ENCODE measurements at regions not wholly inside any gene's neighbourhood (a gene's known extent, or its start where the extent isn't known, plus 50 kb on each side); places are given as distances from the start of the nearest gene placed in this dataset.

DNA sequence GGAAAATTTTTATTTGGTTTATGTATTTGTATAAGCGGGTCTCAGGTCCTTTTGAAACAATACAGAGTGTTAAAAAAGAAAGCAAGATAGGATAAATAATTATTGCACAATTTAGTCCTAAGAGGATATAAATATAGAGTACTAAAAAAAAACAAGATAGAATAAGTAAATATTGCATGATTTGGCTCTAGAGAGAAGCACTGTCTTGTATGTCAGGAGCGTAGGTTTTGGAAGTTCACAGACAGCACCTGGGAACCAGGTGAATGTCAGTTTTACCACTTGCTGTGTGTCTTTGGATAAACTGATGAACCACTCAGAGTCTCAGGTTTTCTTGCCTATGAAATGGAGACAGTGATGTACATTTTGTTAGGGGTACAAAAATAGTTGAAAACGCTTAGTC is 266.2 kb upstream of the ADAMTSL1 start:
- peaks cover 0 to 4% of the 10 kb centered on the region in 2 experiments; a peak in 2 of 4 replicates for H3K4me1 Mint-ChIP-seq
- Histone ChIP-seq H3K56ac (ENCODE audit: insufficient read length, low read depth, low read length) (no peak overlapping the region), H2BK15ac (ENCODE audit: low read depth, low read length) (no peak overlapping the region), H3K4me1 (ENCODE audit: insufficient read depth, low read length) (no peaks in the 10 kb centered on the region), H3K79me2 (ENCODE audit: insufficient read depth, low read length) (no peaks in the 10 kb centered on the region), H3K14ac (ENCODE audit: insufficient read depth, low read length) (no peak overlapping the region), H2AFZ (ENCODE audit: low read length) (no peak overlapping the region), H3K9me3 (ENCODE audit: control insufficient read depth, low read depth, low read length) (no peaks in the 10 kb centered on the region), H4K8ac (replicated peaks; ENCODE audit: insufficient read length, low read depth, low read length) (no peak overlapping the region), H3K79me1 (ENCODE audit: insufficient read depth, low read depth, low read length, poor library complexity, severe bottlenecking) (no peaks in the 10 kb centered on the region), H2AK5ac (ENCODE audit: insufficient read length, low read length) (no peak overlapping the region), H2BK12ac (ENCODE audit: insufficient read length, low read depth, low read length) (no peak overlapping the region), H4K91ac (ENCODE audit: insufficient read length, low read depth, low read length) (no peak overlapping the region), H4K5ac (ENCODE audit: insufficient read length, low read depth, low read length) (no peak overlapping the region), H3K18ac (ENCODE audit: insufficient read length, low read depth, low read length) (no peak overlapping the region), H3K4ac (ENCODE audit: low read depth, low read length) (no peak overlapping the region), H3K23ac (ENCODE audit: insufficient read length, low read depth, low read length) (no peak overlapping the region), H3K23me2 (ENCODE audit: insufficient read length, low read depth, low read length, poor library complexity, severe bottlenecking) (no peaks in the 10 kb centered on the region), H3K4me2 (ENCODE audit: insufficient read depth, insufficient read length, low read length) (no peak overlapping the region), H3K27ac (ENCODE audit: insufficient read length, low read depth, low read length) (no peak overlapping the region), H2BK5ac (ENCODE audit: insufficient read length, low read length) (no peak overlapping the region), H3K27me3 (ENCODE audit: insufficient read depth, low read length) (no peaks in the 10 kb centered on the region), H2BK120ac (ENCODE audit: low read depth, low read length, poor library complexity, severe bottlenecking) (no peak overlapping the region), H2BK20ac (ENCODE audit: low read depth, low read length, poor library complexity, severe bottlenecking) (no peak overlapping the region), H3T11ph (ENCODE audit: low read length) (no peak overlapping the region), H4K20me1 (ENCODE audit: control insufficient read depth, insufficient read depth, insufficient read length) (no peaks in the 10 kb centered on the region), H3K9ac (ENCODE audit: extremely low read depth, insufficient read length, low read length) (no peak overlapping the region)
- no peaks in the 10 kb centered on the region for H3K27me3 Mint-ChIP-seq (ENCODE audit: low read depth)
- WGBS (ENCODE audit: extremely low coverage, insufficient read length, low lambda C conversion rate) = no CpG with 5 or more reads among the region's 3 CpGs
- no peak for DNase-seq
- H3K9me3 Mint-ChIP-seq = no peaks in the 10 kb centered on the region
- no peaks in the 10 kb centered on the region for H3K36me3 Mint-ChIP-seq (ENCODE audit: insufficient read depth in 1 of 3, low read depth in 3 of 3)
- TF ChIP-seq CTCF (conservative IDR thresholded peaks at IDR 0.05) = no peak
- no peak overlapping the region for H3K27ac Mint-ChIP-seq
- no peak overlapping the region for H3K4me3 Mint-ChIP-seq
